Esophagus squamous epithelium (tissue), 4 donors: ENCODE measurements at regions not wholly inside any gene's neighbourhood (a gene's known extent, or its start where the extent isn't known, plus 50 kb on each side); places are given as distances from the start of the nearest gene placed in this dataset.

ENCODE experiments used
- POLR2A ChIP-seq, 4 donors: fragments of 450-650 bp; IDR thresholded peaks; one replicate each; pipeline ENCODE4 v1.6.1; 2017; ENCODE audit warnings: antibody characterized with exemption in 4 of 4, mild to moderate bottlenecking in 4 of 4, moderate library complexity in 3 of 4
- TF ChIP-seq, protein P1 (sequence below), 6 experiments: fragments of 450-650 bp in 4 of 6; fragments of 200-600 bp in 2 of 6; sonication (generic) in 2 of 6; IDR thresholded peaks; one replicate each; pipeline ENCODE4 v1.5.1; 2016 to 2019; ENCODE audit warnings: antibody characterized with exemption in 6 of 6, mild to moderate bottlenecking in 4 of 6, moderate library complexity in 4 of 6

GRCh38 chr11:76293189-76293631 is 86.9 kb upstream of the WNT11 start:
- TF ChIP-seq, protein P1, sequence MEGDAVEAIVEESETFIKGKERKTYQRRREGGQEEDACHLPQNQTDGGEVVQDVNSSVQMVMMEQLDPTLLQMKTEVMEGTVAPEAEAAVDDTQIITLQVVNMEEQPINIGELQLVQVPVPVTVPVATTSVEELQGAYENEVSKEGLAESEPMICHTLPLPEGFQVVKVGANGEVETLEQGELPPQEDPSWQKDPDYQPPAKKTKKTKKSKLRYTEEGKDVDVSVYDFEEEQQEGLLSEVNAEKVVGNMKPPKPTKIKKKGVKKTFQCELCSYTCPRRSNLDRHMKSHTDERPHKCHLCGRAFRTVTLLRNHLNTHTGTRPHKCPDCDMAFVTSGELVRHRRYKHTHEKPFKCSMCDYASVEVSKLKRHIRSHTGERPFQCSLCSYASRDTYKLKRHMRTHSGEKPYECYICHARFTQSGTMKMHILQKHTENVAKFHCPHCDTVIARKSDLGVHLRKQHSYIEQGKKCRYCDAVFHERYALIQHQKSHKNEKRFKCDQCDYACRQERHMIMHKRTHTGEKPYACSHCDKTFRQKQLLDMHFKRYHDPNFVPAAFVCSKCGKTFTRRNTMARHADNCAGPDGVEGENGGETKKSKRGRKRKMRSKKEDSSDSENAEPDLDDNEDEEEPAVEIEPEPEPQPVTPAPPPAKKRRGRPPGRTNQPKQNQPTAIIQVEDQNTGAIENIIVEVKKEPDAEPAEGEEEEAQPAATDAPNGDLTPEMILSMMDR (IDR thresholded peaks at IDR 0.05), result no peak
- TF ChIP-seq POLR2A (IDR thresholded peaks at IDR 0.05), result no peak
